NCI-H2107 treated with DMSO at 0.1 percent for 48 hours (cell line): ENCODE measurements at regions not wholly inside any gene's neighbourhood (a gene's known extent, or its start where the extent isn't known, plus 50 kb on each side); places are given as distances from the start of the nearest gene placed in this dataset.

Source experiments
- DNase-seq: peaks from one replicate; lab custom pipeline; 2025; ENCODE audit not compliant: unreplicated experiment; lab: John Stamatoyannopoulos, UW

DNA sequence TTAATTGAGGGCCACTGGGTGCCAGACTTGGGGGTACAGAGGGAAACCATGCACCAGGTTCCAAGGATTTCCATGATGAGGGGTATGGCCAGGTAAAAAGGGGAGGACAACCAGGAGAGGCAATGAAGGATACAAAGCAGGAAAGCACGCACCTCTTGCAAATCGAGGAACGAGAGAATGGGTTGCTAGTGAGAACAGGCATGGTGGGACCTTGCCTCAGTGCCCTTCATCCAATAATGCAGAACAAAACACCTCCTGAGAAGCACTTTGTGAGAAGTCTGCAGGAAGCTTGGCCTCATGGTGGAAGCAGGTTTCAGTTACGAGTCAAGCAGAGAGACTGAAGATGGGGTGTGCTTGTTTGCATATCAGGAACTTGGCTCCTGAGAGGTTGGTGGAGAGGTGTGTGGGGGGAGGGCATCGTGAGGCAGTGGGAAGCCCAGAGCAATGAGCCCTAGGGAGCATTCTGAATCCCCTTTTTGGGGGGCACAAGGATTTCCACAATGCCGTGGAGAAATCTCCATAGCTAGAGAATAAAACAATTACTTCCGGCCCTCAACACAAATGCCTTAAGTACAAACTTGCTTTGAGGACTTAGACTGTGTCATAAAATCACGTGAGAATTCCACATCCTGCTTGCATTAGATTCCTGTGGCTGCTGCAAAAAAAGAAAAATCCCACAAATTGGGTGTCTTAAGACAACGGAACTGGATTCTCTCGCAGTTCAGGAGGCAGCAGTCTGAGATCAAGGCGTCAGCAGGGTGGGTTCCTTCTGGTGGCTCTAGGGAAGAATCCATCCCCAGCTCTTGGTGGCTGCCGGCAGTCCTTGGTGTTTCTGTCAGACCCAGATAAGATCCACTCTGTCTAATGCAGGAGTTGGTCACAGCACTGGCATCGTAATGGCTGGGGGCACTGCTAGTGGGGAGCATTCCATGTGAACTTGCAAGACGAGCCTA lies 54.9 kb upstream of the BACE2 start:
- DNase-seq, result no peak

DNA sequence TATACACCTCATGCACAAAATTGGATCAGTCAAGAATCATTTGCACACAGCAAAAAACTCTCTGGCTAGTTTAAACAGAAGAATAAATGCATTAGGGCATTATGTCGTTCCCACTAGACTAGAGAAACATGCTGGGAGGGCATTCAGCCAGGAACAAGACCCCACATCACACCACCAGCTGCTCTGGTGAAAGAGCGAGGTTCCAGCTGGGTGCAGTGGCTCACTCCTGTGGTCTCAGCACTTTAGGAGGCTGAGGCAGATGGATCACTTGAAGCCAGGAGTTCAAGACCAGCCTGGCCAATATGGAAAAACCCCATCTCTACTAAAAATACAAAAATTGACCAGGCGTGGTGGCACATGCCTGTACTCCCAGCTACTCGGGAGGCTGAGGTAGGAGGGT lies 52.1 kb upstream of the BACE2 start:
- DNase-seq, result no peak
